AG04449 (cell line): ENCODE measurements at regions not wholly inside any gene's neighbourhood (a gene's known extent, or its start where the extent isn't known, plus 50 kb on each side); places are given as distances from the start of the nearest gene placed in this dataset.

ENCODE experiments used
- CTCF ChIA-PET: fragments of 350-600 bp; formaldehyde crosslinking; extraction: SDS; loops from one replicate; lab custom pipeline; 2021; ENCODE audit warnings: antibody characterized with exemption; lab: Yijun Ruan, JAX
- POLR2A ChIA-PET: fragments of 400-600, 350-600 bp; formaldehyde crosslinking; extraction: SDS; loops from one replicate; lab custom pipeline; 2020; ENCODE audit warnings: antibody characterized with exemption, inconsistent platforms; lab: Yijun Ruan, JAX
- DNase-seq: peaks from one replicate; pipeline ENCODE4 v3.0.0-alpha.2; 2010; ENCODE audit warnings: low read depth, low spot score
- H3K4me3 ChIP-seq: 2 replicates; pipeline ENCODE4 v1.5.1; 2011; ENCODE audit warnings: low read depth, mild to moderate bottlenecking, control low read depth, low read length
- CTCF ChIP-seq: IDR thresholded peaks from one replicate; pipeline ENCODE4 v1.5.1; 2011; ENCODE audit warnings: mild to moderate bottlenecking, moderate library complexity, low read length, control low read depth, inconsistent platforms; ENCODE audit not compliant: insufficient read depth; ENCODE audit errors: missing control alignments

DNA sequence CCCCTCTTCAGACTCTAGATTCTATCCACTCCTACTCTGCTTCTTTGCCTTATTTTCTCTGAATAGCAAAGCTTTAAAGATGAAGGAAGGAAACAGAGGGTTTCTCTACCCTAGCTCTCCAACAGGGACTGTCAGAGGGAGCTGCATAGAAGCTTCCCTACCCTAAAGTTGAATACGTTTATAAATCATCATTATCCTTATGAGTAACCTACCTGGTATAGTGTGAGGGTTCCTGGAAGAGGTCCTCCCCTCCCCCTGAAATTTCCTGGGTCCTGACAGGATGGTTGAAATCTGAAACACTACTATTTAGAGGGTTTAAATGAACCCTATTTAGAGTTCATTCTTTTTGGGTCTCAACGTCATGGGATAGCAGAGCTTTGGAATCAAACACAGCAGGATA, 187.0 kb upstream of the RBPJ start:
- ChIA-PET CTCF (interaction anchor here (1.2 to 1.4 kb wide), 2 partner anchors 146 to 196 kb away, joined by 3 read pairs; no protein-coding TSS in a partner anchor), POLR2A (no interaction called here)
- DNase-seq: no peak
- H3K4me3 ChIP-seq: no peak overlapping the region
- TF ChIP-seq CTCF: no peak

DNA sequence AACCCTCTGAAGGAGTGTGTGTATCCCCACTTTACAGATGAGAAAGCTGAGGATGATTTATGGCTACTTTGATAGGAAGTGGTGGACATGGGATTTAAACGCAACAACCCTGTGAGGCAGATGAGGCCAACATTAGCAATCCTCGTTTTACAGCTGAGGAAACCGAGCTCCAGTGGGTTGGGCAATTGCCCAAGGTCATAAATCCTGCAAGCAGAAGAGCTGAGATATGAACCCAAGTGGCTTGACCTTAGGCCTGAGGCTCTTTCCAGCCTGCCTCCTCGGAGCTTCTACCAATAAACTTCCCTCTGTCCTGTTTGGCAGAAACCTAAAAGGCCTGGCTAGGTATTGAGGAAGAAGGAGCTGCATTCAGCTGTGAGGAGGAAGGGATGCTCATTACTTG, 185.5 kb upstream of the RBPJ start:
- POLR2A ChIA-PET: interaction anchor here (0.6 kb wide), 1 partner anchor 87 kb away, joined by 3 read pairs; no protein-coding TSS in a partner anchor
- CTCF ChIA-PET: no interaction called here
- DNase-seq: no peak
- H3K4me3 ChIP-seq: no peak overlapping the region
- no peak for TF ChIP-seq CTCF

DNA sequence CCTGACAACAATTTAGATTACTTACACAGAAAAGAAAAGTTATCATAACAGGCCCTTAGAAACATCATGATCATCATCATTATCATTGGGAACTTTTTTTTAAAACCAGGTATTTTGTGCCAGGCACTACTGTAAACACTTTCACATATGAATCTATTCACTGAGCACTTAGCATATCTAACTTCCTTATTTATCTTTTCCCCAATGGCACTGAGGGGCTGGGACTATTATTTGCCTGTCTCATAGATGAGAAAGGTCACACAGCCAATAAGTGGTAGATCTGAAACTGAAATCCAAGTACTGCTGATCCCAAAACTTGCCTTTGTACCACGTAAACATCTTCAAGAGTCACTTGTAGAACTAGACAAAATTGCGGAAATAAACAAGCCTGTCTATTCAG, 184.2 kb upstream of the RBPJ start:
- DNase-seq: no peak
- no peak overlapping the region for H3K4me3 ChIP-seq
- POLR2A ChIA-PET: no interaction called here
- CTCF ChIA-PET: interaction anchor here (1.1 kb wide), 1 partner anchor 54 kb away, joined by 3 read pairs; no protein-coding TSS in a partner anchor
- no peak for TF ChIP-seq CTCF

- no peak overlapping the region for H3K4me3 ChIP-seq
- DNase-seq: no peak
- CTCF ChIA-PET: interaction anchor here (1.1 to 1.4 kb wide), 2 partner anchors 11 to 54 kb away, joined by 3 read pairs; no protein-coding TSS in a partner anchor
- POLR2A ChIA-PET: no interaction called here
- no peak for TF ChIP-seq CTCF
These were observed 183.5 kb upstream of the RBPJ start for GRCh38 chr4:26137288-26137687.

DNA sequence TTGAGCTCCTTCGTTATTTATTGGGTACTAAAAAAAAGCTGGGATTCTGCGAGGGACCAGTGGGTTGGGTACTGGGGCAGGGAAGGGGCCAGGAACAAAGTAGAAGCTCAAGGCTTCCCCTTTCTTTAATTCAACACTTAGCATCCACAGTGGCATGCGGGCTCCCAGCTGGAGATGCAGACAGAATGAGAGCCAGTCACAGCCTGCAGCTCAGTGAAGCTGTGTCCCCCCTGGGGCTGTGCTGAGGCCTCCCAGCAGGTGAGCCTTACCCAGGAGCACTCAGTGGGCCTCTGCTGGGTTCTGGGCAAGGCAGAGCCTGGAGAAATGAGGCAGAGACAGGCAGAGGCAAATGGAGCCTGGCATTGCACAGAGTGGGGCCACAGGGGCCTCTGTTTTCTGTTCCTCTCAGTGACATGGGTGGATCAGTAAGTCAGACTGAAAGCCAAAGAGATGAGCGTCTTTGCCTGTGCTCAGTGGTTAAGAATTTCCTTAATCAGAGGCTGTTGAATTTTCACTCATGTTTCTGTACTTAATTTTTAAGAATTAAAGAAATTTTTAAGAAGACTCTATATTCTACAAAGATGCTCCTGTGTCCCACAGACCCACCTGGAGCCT, 181.4 kb upstream of the RBPJ start:
- CTCF ChIA-PET: interaction anchor here (0.7 to 1.7 kb wide), 2 partner anchors 23 to 57 kb away, joined by 3 to 4 read pairs; no protein-coding TSS in a partner anchor
- no peak overlapping the region for H3K4me3 ChIP-seq
- POLR2A ChIA-PET: no interaction called here
- TF ChIP-seq CTCF: no peak
- DNase-seq: no peak

- TF ChIP-seq CTCF: no peak
- ChIA-PET POLR2A (no interaction called here), CTCF (interaction anchor here (2.5 kb wide), 1 partner anchor 58 kb away, joined by 6 read pairs; no protein-coding TSS in a partner anchor)
- H3K4me3 ChIP-seq: no peak overlapping the region
- peak; percentile 57 for DNase-seq
These were observed 180.5 kb upstream of the RBPJ start for GRCh38 chr4:26140150-26140898.
